Mesenchymal stem cell (in vitro differentiated cells and primary cell): ENCODE measurements at regions not wholly inside any gene's neighbourhood (a gene's known extent, or its start where the extent isn't known, plus 50 kb on each side); places are given as distances from the start of the nearest gene placed in this dataset.
"Not testable (repeated sequence)": the region's sequence is repeated elsewhere in the genome, so short reads cannot be mapped to it uniquely, and the experiment has no call there.

ENCODE experiments used
- DNase-seq: peaks from one replicate; pipeline ENCODE4 v3.0.0-alpha.2; 2013
- H2AFZ ChIP-seq: one replicate; pipeline ENCODE4 v1.6.1; 2013; ENCODE audit warnings: low read depth, mild to moderate bottlenecking, control low read depth, inconsistent platforms, low read length, moderate library complexity
- H2AK5ac ChIP-seq: 2 replicates; pipeline ENCODE4 v1.6.1; 2013; ENCODE audit warnings: low read length, moderate library complexity, mild to moderate bottlenecking, inconsistent platforms; ENCODE audit not compliant: severe bottlenecking
- H2BK120ac ChIP-seq: one replicate; pipeline ENCODE4 v1.6.1; 2013; ENCODE audit warnings: low read depth, mild to moderate bottlenecking, inconsistent platforms, low read length, moderate library complexity
- H2BK12ac ChIP-seq, 2 experiments: one replicate each; pipeline ENCODE4 v1.6.1; 2013; ENCODE audit warnings: inconsistent platforms in 2 of 2, low read length in 2 of 2, mild to moderate bottlenecking in 2 of 2, moderate library complexity in 2 of 2, control low read depth in 1 of 2
- H2BK15ac ChIP-seq: one replicate; pipeline ENCODE4 v1.6.1; 2013; ENCODE audit warnings: mild to moderate bottlenecking, low read depth, inconsistent platforms; ENCODE audit not compliant: poor library complexity, severe bottlenecking
- H2BK5ac ChIP-seq: 2 replicates; pipeline ENCODE4 v1.6.1; 2013; ENCODE audit warnings: low read depth, mild to moderate bottlenecking, low read length, control low read depth, inconsistent platforms; ENCODE audit not compliant: poor library complexity, severe bottlenecking
- H3K14ac ChIP-seq, 2 experiments: one replicate each; pipeline ENCODE4 v1.6.1; 2013; ENCODE audit warnings: inconsistent platforms in 2 of 2, low read length in 2 of 2, control low read depth in 1 of 2, mild to moderate bottlenecking in 1 of 2, moderate library complexity in 1 of 2
- H3K18ac ChIP-seq, 2 experiments: one replicate each; pipeline ENCODE4 v1.6.1; 2013; ENCODE audit warnings: inconsistent platforms in 2 of 2, low read length in 2 of 2, control low read depth in 1 of 2, low read depth in 1 of 2, mild to moderate bottlenecking in 1 of 2
- H3K23ac ChIP-seq, 2 experiments: one replicate each; pipeline ENCODE4 v1.6.1; 2013; ENCODE audit warnings: inconsistent platforms in 2 of 2, low read length in 2 of 2, mild to moderate bottlenecking in 2 of 2, moderate library complexity in 2 of 2, control low read depth in 1 of 2
- H3K27ac ChIP-seq: 2 replicates; pipeline ENCODE4 v1.5.1; 2013; ENCODE audit warnings: mild to moderate bottlenecking, moderate library complexity, low read length, control low read depth, inconsistent platforms; ENCODE audit not compliant: poor library complexity, severe bottlenecking
- H3K27me3 ChIP-seq, 2 experiments: 2 replicates each; pipeline versions ENCODE4 v1.6.1 to v1.7.0; 2013; ENCODE audit warnings: low read length in 2 of 2, mild to moderate bottlenecking in 2 of 2, moderate library complexity in 2 of 2, control low read depth in 1 of 2, inconsistent platforms in 1 of 2; ENCODE audit not compliant: control insufficient read depth in 1 of 2, insufficient read depth in 1 of 2
- H3K36me3 ChIP-seq, 2 experiments: 2 replicates each; pipeline versions ENCODE4 v1.6.1 to v1.7.0; 2013; ENCODE audit warnings: low read length in 2 of 2, control low read depth in 1 of 2, inconsistent platforms in 1 of 2, low read depth in 1 of 2, mild to moderate bottlenecking in 1 of 2; ENCODE audit not compliant: insufficient read depth in 2 of 2, control insufficient read depth in 1 of 2
- H3K4ac ChIP-seq, 2 experiments: one replicate each; pipeline ENCODE4 v1.6.1; 2013; ENCODE audit warnings: inconsistent platforms in 2 of 2, low read length in 2 of 2, mild to moderate bottlenecking in 2 of 2, moderate library complexity in 2 of 2, control low read depth in 1 of 2, low read depth in 1 of 2
- H3K4me1 ChIP-seq: 2 replicates; pipeline ENCODE4 v1.6.1; 2013; ENCODE audit warnings: low read depth, low read length, control low read depth; ENCODE audit not compliant: control insufficient read depth, insufficient read depth
- H3K4me2 ChIP-seq: 2 replicates; pipeline ENCODE4 v1.6.1; 2013; ENCODE audit warnings: low read length, mild to moderate bottlenecking, inconsistent platforms; ENCODE audit not compliant: poor library complexity, severe bottlenecking
- H3K4me3 ChIP-seq, 2 experiments: 2 replicates each; pipeline versions ENCODE4 v1.5.1 to v1.7.0; 2013; ENCODE audit warnings: low read length in 2 of 2, mild to moderate bottlenecking in 2 of 2, control low read depth in 1 of 2, low read depth in 1 of 2; ENCODE audit not compliant: insufficient read depth in 1 of 2
- H3K79me1 ChIP-seq: replicated peaks from 2 replicates; pipeline ENCODE4 v1.6.1; 2013; ENCODE audit warnings: mild to moderate bottlenecking, control low read depth, low read length, inconsistent platforms; ENCODE audit not compliant: poor library complexity, severe bottlenecking
- H3K9ac ChIP-seq: 2 replicates; pipeline ENCODE4 v1.7.0; 2013; ENCODE audit warnings: mild to moderate bottlenecking, low read length, moderate library complexity
- H3K9me3 ChIP-seq: 2 replicates; pipeline ENCODE4 v1.7.0; 2013; ENCODE audit warnings: mild to moderate bottlenecking, low read length; ENCODE audit not compliant: control insufficient read depth
- H4K8ac ChIP-seq: one replicate; pipeline ENCODE4 v1.6.1; 2013; ENCODE audit warnings: inconsistent platforms, mild to moderate bottlenecking, low read length, moderate library complexity
- H4K91ac ChIP-seq: one replicate; pipeline ENCODE4 v1.6.1; 2013; ENCODE audit warnings: mild to moderate bottlenecking, low read length, inconsistent platforms
- WGBS: methylation state at CpG from one replicate; pipeline ENCODE4 v1.1.7; 2013; ENCODE audit warnings: mixed read lengths; 5-methylcytosine and 5-hydroxymethylcytosine counted together

GRCh38 chr2:80931820-80932219 is 627.3 kb upstream of the LRRTM1 start:
- H3K36me3 ChIP-seq, H2BK12ac ChIP-seq, H3K4ac ChIP-seq, H3K23ac ChIP-seq, H3K18ac ChIP-seq, DNase-seq, H4K8ac ChIP-seq, H3K4me1 ChIP-seq, H3K27ac ChIP-seq, H3K4me2 ChIP-seq, H2AFZ ChIP-seq, H2BK5ac ChIP-seq, H2BK15ac ChIP-seq, H4K91ac ChIP-seq, H2BK120ac ChIP-seq, H3K27me3 ChIP-seq, H3K79me1 ChIP-seq, H3K4me3 ChIP-seq, H3K9ac ChIP-seq, H2AK5ac ChIP-seq, H3K14ac ChIP-seq: not testable (repeated sequence)
- peaks cover 42% of the 10 kb centered on the region for H3K9me3 ChIP-seq
- WGBS: no CpG with 5 or more reads among the region's 6 CpGs

DNA sequence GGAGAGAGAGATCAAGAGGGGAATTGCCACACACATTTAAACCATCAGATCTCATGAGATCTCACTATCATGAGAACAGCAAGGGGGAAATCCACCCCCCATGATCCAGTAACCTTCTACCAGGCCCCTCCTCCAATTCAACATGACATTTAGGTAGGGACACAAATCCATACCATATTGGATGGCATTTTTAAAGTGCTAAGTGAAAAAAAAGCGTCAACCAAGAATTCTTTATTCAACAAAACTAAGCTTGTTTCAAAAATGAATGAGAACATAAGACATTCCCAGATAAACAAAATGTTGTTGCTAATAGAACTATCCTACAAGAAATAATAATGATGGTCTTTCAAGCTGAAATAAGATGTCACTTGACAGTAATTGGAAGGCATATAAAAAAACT is 626.2 kb upstream of the LRRTM1 start:
- Histone ChIP-seq H3K4me1 (no peaks in the 10 kb centered on the region), H2AK5ac (no peak overlapping the region), H4K91ac (no peak overlapping the region), H2BK12ac (no peak overlapping the region), H3K9ac (no peak overlapping the region), H3K18ac (no peak overlapping the region), H2BK120ac (no peak overlapping the region), H3K79me1 (no peaks in the 10 kb centered on the region), H3K14ac (no peak overlapping the region), H3K27me3 (no peaks in the 10 kb centered on the region), H3K4me2 (no peak overlapping the region), H2AFZ (no peak overlapping the region), H3K23ac (no peak overlapping the region), H3K4me3 (no peak overlapping the region), H3K36me3 (no peaks in the 10 kb centered on the region), H3K27ac (no peak overlapping the region), H3K9me3 (peaks cover 41% of the 10 kb centered on the region), H3K4ac (no peak overlapping the region), H2BK15ac (no peak overlapping the region), H4K8ac (no peak overlapping the region), H2BK5ac (no peak overlapping the region)
- no CpG with 5 or more reads among the region's 1 CpG for WGBS
- DNase-seq: no peak

DNA sequence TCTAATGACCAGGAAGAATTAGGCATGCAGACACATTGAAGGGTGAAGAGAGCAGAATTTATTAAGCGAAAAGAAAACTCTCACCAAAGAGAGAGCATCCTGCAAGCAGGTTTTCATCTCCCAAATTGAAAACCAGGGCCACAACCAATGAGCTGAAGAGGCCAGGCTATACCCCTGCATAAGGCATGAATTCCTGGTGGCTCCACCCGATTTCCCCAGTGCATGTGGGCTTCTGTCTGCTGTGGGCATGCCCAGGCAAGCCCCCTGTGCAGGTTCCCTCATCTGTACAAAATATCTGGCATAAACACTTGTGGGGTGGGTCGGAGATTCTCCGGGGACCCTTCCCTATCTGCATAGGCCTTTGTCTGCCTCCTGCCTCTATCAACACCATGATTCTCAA is 621.6 kb upstream of the LRRTM1 start:
- Histone ChIP-seq H2BK12ac (no peak overlapping the region), H3K9me3 (peaks cover 29% of the 10 kb centered on the region), H3K4me2 (no peak overlapping the region), H2BK120ac (no peak overlapping the region), H3K23ac (no peak overlapping the region), H2BK15ac (no peak overlapping the region), H3K4ac (no peak overlapping the region), H4K91ac (no peak overlapping the region), H3K79me1 (no peaks in the 10 kb centered on the region), H3K27ac (no peak overlapping the region), H4K8ac (no peak overlapping the region), H2BK5ac (no peak overlapping the region), H3K18ac (no peak overlapping the region), H3K14ac (no peak overlapping the region), H2AFZ (no peak overlapping the region), H3K4me1 (no peaks in the 10 kb centered on the region), H2AK5ac (no peak overlapping the region), H3K36me3 (no peaks in the 10 kb centered on the region), H3K27me3 (no peaks in the 10 kb centered on the region), H3K4me3 (no peak overlapping the region), H3K9ac (no peak overlapping the region)
- WGBS: 81% methylated on average over 4 of the region's 4 CpGs
- no peak for DNase-seq

- no peak overlapping the region for H2BK120ac ChIP-seq
- H3K4ac ChIP-seq: no peak overlapping the region
- 81% methylated on average over 7 of the region's 7 CpGs for WGBS
- H3K4me1 ChIP-seq: no peaks in the 10 kb centered on the region
- H3K23ac ChIP-seq: no peak overlapping the region
- H4K8ac ChIP-seq: no peak overlapping the region
- no peak overlapping the region for H3K14ac ChIP-seq
- no peaks in the 10 kb centered on the region for H3K79me1 ChIP-seq
- H2BK5ac ChIP-seq: no peak overlapping the region
- no peak overlapping the region for H2AFZ ChIP-seq
- no peak overlapping the region for H3K4me2 ChIP-seq
- H3K4me3 ChIP-seq: no peak overlapping the region
- no peaks in the 10 kb centered on the region for H3K27me3 ChIP-seq
- H3K18ac ChIP-seq: no peak overlapping the region
- no peaks in the 10 kb centered on the region for H3K9me3 ChIP-seq
- H2AK5ac ChIP-seq: no peak overlapping the region
- no peak overlapping the region for H3K27ac ChIP-seq
- no peak overlapping the region for H3K9ac ChIP-seq
- no peak for DNase-seq
- H4K91ac ChIP-seq: no peak overlapping the region
- H2BK15ac ChIP-seq: no peak overlapping the region
- peak overlapping the region in 1 of 2 experiments; percentile 21 for H2BK12ac ChIP-seq
- no peaks in the 10 kb centered on the region for H3K36me3 ChIP-seq
Measured at GRCh38 chr2:80896576-80896975, 592.0 kb upstream of the LRRTM1 start.
